SH-SY5Y (cell line): ENCODE measurements at regions not wholly inside any gene's neighbourhood (a gene's known extent, or its start where the extent isn't known, plus 50 kb on each side); places are given as distances from the start of the nearest gene placed in this dataset.

Experiments
- GATA2 ChIP-seq: IDR thresholded peaks from 2 replicates; pipeline ENCODE4 v1.6.1; 2011; ENCODE audit warnings: mild to moderate bottlenecking, low read depth, low read length
- GATA3 ChIP-seq: IDR thresholded peaks from 2 replicates; pipeline ENCODE4 v1.6.1; 2011; ENCODE audit warnings: low read depth, mild to moderate bottlenecking, low read length, moderate library complexity

DNA sequence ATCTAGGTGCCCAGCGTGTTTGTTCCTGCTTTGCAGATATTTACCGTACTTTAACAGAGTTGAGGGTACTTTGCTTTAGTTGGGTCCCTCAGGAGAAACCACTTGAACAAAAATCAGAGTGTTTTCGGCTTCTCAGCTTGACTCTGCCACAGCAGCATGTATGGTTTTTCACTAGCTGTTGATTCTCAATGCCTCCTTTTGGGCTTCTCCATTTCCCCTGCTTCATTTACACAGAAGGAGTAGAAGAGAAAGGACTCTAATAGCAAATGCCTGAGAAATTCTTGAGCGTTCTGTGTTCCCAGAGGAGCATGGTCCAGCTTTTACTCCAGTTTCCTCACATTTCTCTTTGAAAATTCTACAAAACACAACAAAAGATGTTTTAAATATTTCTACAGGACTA is 252.1 kb upstream of the CCDC179 start:
- TF ChIP-seq GATA2 = no peak
- TF ChIP-seq GATA3 = no peak
